Activated T-cell treated with anti-CD3 and anti-CD28 coated beads, Interleukin-2, amount 50 U/mL, for 72 hours (primary cell): ENCODE measurements at regions not wholly inside any gene's neighbourhood (a gene's known extent, or its start where the extent isn't known, plus 50 kb on each side); places are given as distances from the start of the nearest gene placed in this dataset.

ENCODE experiments used
- ATAC-seq, 2 donors: fragments of 150-1000 bp; cut with Tn5 transposase; replicated peaks in 1 of 2; 2 replicates each; pipeline ENCODE4 v1.10.0; 2021; ENCODE audit warnings: moderate library complexity in 2 of 2, mild to moderate bottlenecking in 1 of 2
- DNase-seq, 2 donors: peaks; one replicate each; pipeline ENCODE4 v3.0.0; 2021 to 2022; ENCODE audit warnings: mixed read lengths in 1 of 2
- H3K27ac Mint-ChIP-seq: one replicate; pipeline ENCODE4 v1.8.0; 2022; ENCODE audit warnings: mild to moderate bottlenecking, moderate library complexity, mixed read lengths
- H3K27me3 Mint-ChIP-seq: one replicate; pipeline ENCODE4 v1.8.0; 2022; ENCODE audit warnings: low read depth, mixed read lengths
- H3K36me3 Mint-ChIP-seq, 2 donors: one replicate each; pipeline ENCODE4 v1.8.0; 2022; ENCODE audit warnings: mixed read lengths in 2 of 2, mild to moderate bottlenecking in 1 of 2; ENCODE audit not compliant: insufficient read depth in 2 of 2
- H3K4me1 Mint-ChIP-seq: one replicate; pipeline ENCODE4 v1.8.0; 2022; ENCODE audit warnings: low read depth, mixed read lengths
- H3K4me3 Mint-ChIP-seq, 2 donors: one replicate each; pipeline ENCODE4 v1.8.0; 2022; ENCODE audit warnings: mild to moderate bottlenecking in 2 of 2, mixed read lengths in 2 of 2, moderate library complexity in 2 of 2
- H3K9me3 Mint-ChIP-seq, 2 donors: one replicate each; pipeline ENCODE4 v1.8.0; 2022; ENCODE audit warnings: mixed read lengths in 2 of 2

GRCh38 chr1:244783138-244783537 lies 52.3 kb upstream of the COX20 start:
- no peak overlapping the region for H3K27ac Mint-ChIP-seq
- ATAC-seq (no peak), DNase-seq (no peak)
- H3K9me3 Mint-ChIP-seq, result no peaks in the 10 kb centered on the region
- no peaks in the 10 kb centered on the region for H3K27me3 Mint-ChIP-seq
- no peak overlapping the region for H3K4me3 Mint-ChIP-seq
- H3K4me1 Mint-ChIP-seq, result peaks cover 11% of the 10 kb centered on the region
- H3K36me3 Mint-ChIP-seq, result no peaks in the 10 kb centered on the region
